ENCODE measurements at regions not wholly inside any gene's neighbourhood (a gene's known extent, or its start where the extent isn't known, plus 50 kb on each side); places are given as distances from the start of the nearest gene placed in this dataset.

- peak; percentile 23 to 44 for DNase-seq
Measured at GRCh38 chr22:46054091-46055073, 77.4 kb upstream of the WNT7B start.

GRCh38 chr22:46055181-46055875 is 78.4 kb upstream of the WNT7B start:
- DNase-seq = no peak

GRCh38 chr22:46055911-46056545 is 79.1 kb upstream of the WNT7B start:
- no peak for DNase-seq

GRCh38 chr22:46056546-46057245 is 79.7 kb upstream of the WNT7B start:
- DNase-seq = no peak

GRCh38 chr22:46057246-46058090 is 80.5 kb upstream of the WNT7B start:
- no peak for DNase-seq

- peak; percentile 79 to 86 for DNase-seq
Measured at GRCh38 chr22:46058091-46058420, 81.1 kb upstream of the WNT7B start.

- no peak for DNase-seq
Measured at GRCh38 chr22:46058591-46059519, 81.9 kb upstream of the WNT7B start.

GRCh38 chr22:46060292-46061123 is 83.5 kb upstream of the WNT7B start:
- DNase-seq = no peak

GRCh38 chr22:46061124-46061500 is 84.2 kb upstream of the WNT7B start:
- DNase-seq = no peak

GRCh38 chr22:46061501-46062231 is 84.7 kb upstream of the WNT7B start:
- no peak for DNase-seq

- no peak for DNase-seq
Measured at GRCh38 chr22:46062232-46062615, 85.3 kb upstream of the WNT7B start.

- DNase-seq = no peak
Measured at GRCh38 chr22:46062971-46063631, 86.1 kb upstream of the WNT7B start.

GRCh38 chr22:46063846-46064227 is 86.5 kb upstream of the PPARA start:
- no peak for DNase-seq

- DNase-seq = no peak
Measured at GRCh38 chr22:46064228-46064965, 85.9 kb upstream of the PPARA start.

GRCh38 chr22:46064966-46065666 is 85.2 kb upstream of the PPARA start:
- DNase-seq = no peak

GRCh38 chr22:46065691-46066454 is 84.5 kb upstream of the PPARA start:
- DNase-seq = no peak
